ENCODE measurements at regions not wholly inside any gene's neighbourhood (a gene's known extent, or its start where the extent isn't known, plus 50 kb on each side); places are given as distances from the start of the nearest gene placed in this dataset.

DNA sequence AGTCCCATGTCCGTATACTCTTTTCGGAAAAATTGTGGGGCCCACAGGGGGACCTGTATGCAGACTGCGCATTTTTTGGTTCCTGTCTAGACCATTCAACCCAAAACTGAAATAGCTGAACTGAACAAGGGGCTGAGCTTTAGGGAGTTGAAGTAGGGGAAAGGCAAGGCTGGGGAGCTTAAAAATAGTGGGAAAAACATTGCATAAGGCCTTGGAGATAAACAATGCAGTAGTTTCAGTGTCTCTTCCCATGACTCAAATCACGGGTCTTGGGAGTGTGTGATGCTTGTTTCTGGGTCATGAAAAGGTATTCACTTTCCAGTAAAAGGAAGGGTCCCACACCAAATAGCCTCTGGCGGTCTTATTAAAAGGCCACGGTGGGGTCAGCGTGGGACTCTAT, 402.8 kb upstream of the SALL1 start:
- ChIA-PET RAD21 (ENCODE audit: low non-redundant PET in 1 of 2, low total read pairs in 2 of 2, uncharacterized antibody in 2 of 2, unreplicated experiment in 2 of 2) (no interaction called here), POLR2A (no interaction called here), CTCF (no interaction called here)
- Histone ChIP-seq H3K4me2 (ENCODE audit: low read length) (no peak overlapping the region), H3K9ac (ENCODE audit: low read length) (no peak overlapping the region), H3K36me3 (ENCODE audit: control insufficient read depth in 1 of 2, insufficient read depth in 2 of 2, low read length in 2 of 2) (no peaks in the 10 kb centered on the region), H3K9me2 (ENCODE audit: insufficient read depth) (no peaks in the 10 kb centered on the region), H2AFZ (ENCODE audit: low read depth, low read length, poor library complexity, severe bottlenecking) (no peak overlapping the region), H3K9me3 (ENCODE audit: control insufficient read depth in 1 of 2, insufficient read depth in 1 of 2, low read depth in 1 of 2, low read length in 2 of 2) (peaks cover 10 to 21% of the 10 kb centered on the region in 2 experiments; a peak in 2 of 4 replicates), H3K4me3 (replicated peaks in 1 of 2; ENCODE audit: low read depth in 1 of 2, low read length in 2 of 2) (no peak overlapping the region), H3K4me1 (ENCODE audit: control insufficient read depth in 1 of 2, insufficient read depth in 2 of 2, low read length in 2 of 2) (no peaks in the 10 kb centered on the region), H3K27me3 (ENCODE audit: insufficient read depth, low read length) (no peaks in the 10 kb centered on the region), H3K27ac (ENCODE audit: low read depth, low read length) (no peak overlapping the region), H4K20me1 (ENCODE audit: insufficient read depth) (no peaks in the 10 kb centered on the region), H3K79me2 (ENCODE audit: insufficient read depth, low read length) (no peaks in the 10 kb centered on the region)
- TF ChIP-seq ZNF274 (IDR thresholded peaks at IDR 0.05; ENCODE audit: low read depth, low read length): no peak
- no peak for TF ChIP-seq CBX3 (IDR thresholded peaks at IDR 0.05; ENCODE audit: low read depth)
- TF ChIP-seq EZH2 (IDR thresholded peaks at IDR 0.05): no peak
- no peak for TF ChIP-seq ZFX (IDR thresholded peaks at IDR 0.05)
- no peak for TF ChIP-seq SIN3A (IDR thresholded peaks at IDR 0.05; ENCODE audit: low read depth)
- TF ChIP-seq POLR2A (IDR thresholded peaks at IDR 0.05; ENCODE audit: borderline replicate concordance, extremely low read depth, insufficient read depth, insufficient read length): no peak
- TF ChIP-seq POLR2AphosphoS5 (IDR thresholded peaks at IDR 0.05; ENCODE audit: low read depth, low read length): no peak
- no peak for TF ChIP-seq SRF (IDR thresholded peaks at IDR 0.05; ENCODE audit: low read depth)
- no peak for TF ChIP-seq EZH2phosphoT487 (IDR thresholded peaks at IDR 0.05; ENCODE audit: borderline replicate concordance)
- TF ChIP-seq JUND (IDR thresholded peaks at IDR 0.05): no peak
- TF ChIP-seq, protein P1, sequence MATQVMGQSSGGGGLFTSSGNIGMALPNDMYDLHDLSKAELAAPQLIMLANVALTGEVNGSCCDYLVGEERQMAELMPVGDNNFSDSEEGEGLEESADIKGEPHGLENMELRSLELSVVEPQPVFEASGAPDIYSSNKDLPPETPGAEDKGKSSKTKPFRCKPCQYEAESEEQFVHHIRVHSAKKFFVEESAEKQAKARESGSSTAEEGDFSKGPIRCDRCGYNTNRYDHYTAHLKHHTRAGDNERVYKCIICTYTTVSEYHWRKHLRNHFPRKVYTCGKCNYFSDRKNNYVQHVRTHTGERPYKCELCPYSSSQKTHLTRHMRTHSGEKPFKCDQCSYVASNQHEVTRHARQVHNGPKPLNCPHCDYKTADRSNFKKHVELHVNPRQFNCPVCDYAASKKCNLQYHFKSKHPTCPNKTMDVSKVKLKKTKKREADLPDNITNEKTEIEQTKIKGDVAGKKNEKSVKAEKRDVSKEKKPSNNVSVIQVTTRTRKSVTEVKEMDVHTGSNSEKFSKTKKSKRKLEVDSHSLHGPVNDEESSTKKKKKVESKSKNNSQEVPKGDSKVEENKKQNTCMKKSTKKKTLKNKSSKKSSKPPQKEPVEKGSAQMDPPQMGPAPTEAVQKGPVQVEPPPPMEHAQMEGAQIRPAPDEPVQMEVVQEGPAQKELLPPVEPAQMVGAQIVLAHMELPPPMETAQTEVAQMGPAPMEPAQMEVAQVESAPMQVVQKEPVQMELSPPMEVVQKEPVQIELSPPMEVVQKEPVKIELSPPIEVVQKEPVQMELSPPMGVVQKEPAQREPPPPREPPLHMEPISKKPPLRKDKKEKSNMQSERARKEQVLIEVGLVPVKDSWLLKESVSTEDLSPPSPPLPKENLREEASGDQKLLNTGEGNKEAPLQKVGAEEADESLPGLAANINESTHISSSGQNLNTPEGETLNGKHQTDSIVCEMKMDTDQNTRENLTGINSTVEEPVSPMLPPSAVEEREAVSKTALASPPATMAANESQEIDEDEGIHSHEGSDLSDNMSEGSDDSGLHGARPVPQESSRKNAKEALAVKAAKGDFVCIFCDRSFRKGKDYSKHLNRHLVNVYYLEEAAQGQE (IDR thresholded peaks at IDR 0.05; ENCODE audit: low read depth): no peak
- TF ChIP-seq, protein P2, sequence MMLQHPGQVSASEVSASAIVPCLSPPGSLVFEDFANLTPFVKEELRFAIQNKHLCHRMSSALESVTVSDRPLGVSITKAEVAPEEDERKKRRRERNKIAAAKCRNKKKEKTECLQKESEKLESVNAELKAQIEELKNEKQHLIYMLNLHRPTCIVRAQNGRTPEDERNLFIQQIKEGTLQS (IDR thresholded peaks at IDR 0.05): no peak
- TF ChIP-seq, protein P3, sequence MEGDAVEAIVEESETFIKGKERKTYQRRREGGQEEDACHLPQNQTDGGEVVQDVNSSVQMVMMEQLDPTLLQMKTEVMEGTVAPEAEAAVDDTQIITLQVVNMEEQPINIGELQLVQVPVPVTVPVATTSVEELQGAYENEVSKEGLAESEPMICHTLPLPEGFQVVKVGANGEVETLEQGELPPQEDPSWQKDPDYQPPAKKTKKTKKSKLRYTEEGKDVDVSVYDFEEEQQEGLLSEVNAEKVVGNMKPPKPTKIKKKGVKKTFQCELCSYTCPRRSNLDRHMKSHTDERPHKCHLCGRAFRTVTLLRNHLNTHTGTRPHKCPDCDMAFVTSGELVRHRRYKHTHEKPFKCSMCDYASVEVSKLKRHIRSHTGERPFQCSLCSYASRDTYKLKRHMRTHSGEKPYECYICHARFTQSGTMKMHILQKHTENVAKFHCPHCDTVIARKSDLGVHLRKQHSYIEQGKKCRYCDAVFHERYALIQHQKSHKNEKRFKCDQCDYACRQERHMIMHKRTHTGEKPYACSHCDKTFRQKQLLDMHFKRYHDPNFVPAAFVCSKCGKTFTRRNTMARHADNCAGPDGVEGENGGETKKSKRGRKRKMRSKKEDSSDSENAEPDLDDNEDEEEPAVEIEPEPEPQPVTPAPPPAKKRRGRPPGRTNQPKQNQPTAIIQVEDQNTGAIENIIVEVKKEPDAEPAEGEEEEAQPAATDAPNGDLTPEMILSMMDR (IDR thresholded peaks at IDR 0.05 in 2 of 3, conservative IDR thresholded peaks at IDR 0.05 in 1 of 3; ENCODE audit: borderline replicate concordance in 1 of 3, insufficient read depth in 1 of 3, low read depth in 2 of 3, low read length in 2 of 3): no peak
- TF ChIP-seq SP1 (IDR thresholded peaks at IDR 0.05; ENCODE audit: low read depth): no peak
- TF ChIP-seq TCF7L2 (IDR thresholded peaks at IDR 0.05; ENCODE audit: borderline replicate concordance, extremely low read depth, insufficient read depth, insufficient read length): no peak
- ATAC-seq (no peak), DNase-seq (ENCODE audit: low read depth, low spot score) (no peak)
- no TSS peak for BruUV-seq (replicated peaks)
- intact Hi-C loops (cut with micrococcal nuclease): no loop called here
